ENCODE measurements at regions not wholly inside any gene's neighbourhood (a gene's known extent, or its start where the extent isn't known, plus 50 kb on each side); places are given as distances from the start of the nearest gene placed in this dataset.
A peak's percentile ranks its signal among the peaks of the same experiment; 100 is the strongest.
"Not testable (repeated sequence)": the region's sequence is repeated elsewhere in the genome, so short reads cannot be mapped to it uniquely, and the experiment has no call there.

- DNase-seq (ENCODE audit: low read depth in 1 of 2, low spot score in 1 of 2): no peak
- no peaks in the 10 kb centered on the region for H3K36me3 ChIP-seq
- H3K9me3 ChIP-seq (ENCODE audit: low read depth): no peaks in the 10 kb centered on the region
- H3K4me3 ChIP-seq: no peak overlapping the region
- H3K4me1 ChIP-seq (ENCODE audit: low read depth): no peaks in the 10 kb centered on the region
- H3K27ac ChIP-seq: no peak overlapping the region
- H3K27me3 ChIP-seq: no peaks in the 10 kb centered on the region
- TF ChIP-seq, protein P1, sequence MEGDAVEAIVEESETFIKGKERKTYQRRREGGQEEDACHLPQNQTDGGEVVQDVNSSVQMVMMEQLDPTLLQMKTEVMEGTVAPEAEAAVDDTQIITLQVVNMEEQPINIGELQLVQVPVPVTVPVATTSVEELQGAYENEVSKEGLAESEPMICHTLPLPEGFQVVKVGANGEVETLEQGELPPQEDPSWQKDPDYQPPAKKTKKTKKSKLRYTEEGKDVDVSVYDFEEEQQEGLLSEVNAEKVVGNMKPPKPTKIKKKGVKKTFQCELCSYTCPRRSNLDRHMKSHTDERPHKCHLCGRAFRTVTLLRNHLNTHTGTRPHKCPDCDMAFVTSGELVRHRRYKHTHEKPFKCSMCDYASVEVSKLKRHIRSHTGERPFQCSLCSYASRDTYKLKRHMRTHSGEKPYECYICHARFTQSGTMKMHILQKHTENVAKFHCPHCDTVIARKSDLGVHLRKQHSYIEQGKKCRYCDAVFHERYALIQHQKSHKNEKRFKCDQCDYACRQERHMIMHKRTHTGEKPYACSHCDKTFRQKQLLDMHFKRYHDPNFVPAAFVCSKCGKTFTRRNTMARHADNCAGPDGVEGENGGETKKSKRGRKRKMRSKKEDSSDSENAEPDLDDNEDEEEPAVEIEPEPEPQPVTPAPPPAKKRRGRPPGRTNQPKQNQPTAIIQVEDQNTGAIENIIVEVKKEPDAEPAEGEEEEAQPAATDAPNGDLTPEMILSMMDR (IDR thresholded peaks at IDR 0.05; ENCODE audit: low read depth, low read length): no peak
Observed at GRCh38 chr1:60876952-60877351, 205.4 kb upstream of the NFIA start.

DNA sequence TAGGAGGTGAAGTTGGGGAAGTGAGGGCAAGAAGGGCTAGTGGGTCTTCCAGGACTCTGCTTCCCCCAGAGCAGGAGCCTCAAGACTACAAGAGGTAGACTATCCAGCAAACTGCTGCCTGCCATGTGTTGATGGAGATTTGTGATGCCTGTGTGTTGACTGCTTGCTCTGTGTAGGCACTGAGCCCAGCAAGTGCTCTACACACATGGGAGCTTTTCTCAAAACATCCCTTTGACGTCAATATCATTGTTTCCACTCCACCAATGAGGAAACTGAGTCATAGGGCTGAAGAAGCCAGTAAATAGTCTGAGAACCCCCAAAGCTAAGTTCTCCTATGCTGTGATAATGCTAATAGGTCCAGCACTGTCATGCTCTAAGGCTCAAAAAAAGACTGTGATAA lies 207.2 kb upstream of the NFIA start:
- Histone ChIP-seq H3K4me1 (ENCODE audit: low read depth) (peaks cover 3% of the 10 kb centered on the region), H3K4me3 (no peak overlapping the region), H3K27ac (no peak overlapping the region), H3K9me3 (ENCODE audit: low read depth) (no peaks in the 10 kb centered on the region), H3K36me3 (no peaks in the 10 kb centered on the region), H3K27me3 (no peaks in the 10 kb centered on the region)
- TF ChIP-seq, protein P1 (IDR thresholded peaks at IDR 0.05; ENCODE audit: low read depth, low read length): no peak
- peak in 1 of 2 donors; percentile 34 for DNase-seq (ENCODE audit: low read depth in 1 of 2, low spot score in 1 of 2)

GRCh38 chr1:60874718-60875117 lies 207.6 kb upstream of the NFIA start:
- no peaks in the 10 kb centered on the region for H3K36me3 ChIP-seq
- peaks cover 8% of the 10 kb centered on the region for H3K4me1 ChIP-seq (ENCODE audit: low read depth)
- H3K9me3 ChIP-seq (ENCODE audit: low read depth): no peaks in the 10 kb centered on the region
- TF ChIP-seq, protein P1 (IDR thresholded peaks at IDR 0.05; ENCODE audit: low read depth, low read length): no peak
- no peak overlapping the region for H3K4me3 ChIP-seq
- H3K27me3 ChIP-seq: no peaks in the 10 kb centered on the region
- DNase-seq (ENCODE audit: low read depth in 1 of 2, low spot score in 1 of 2): peak in 1 of 2 donors; percentile 70
- no peak overlapping the region for H3K27ac ChIP-seq

DNA sequence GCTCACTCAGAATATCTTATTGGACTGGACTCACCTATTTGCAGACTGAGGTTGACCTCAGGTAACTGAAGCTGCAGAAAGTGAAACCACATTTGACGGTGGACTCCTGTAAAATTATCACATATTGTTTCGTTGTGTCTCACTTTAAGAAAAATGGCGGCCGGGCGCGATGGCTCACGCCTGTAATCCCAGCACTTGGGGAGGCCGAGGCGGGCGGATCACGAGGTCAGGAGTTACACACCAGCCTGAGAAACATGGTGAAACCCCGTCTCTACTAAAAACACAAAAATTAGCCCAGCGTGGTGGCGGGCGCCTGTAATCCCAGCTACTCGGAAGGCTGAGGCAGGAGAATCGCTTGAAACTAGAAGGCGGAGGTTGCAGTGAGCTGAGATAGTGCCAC lies 209.0 kb upstream of the NFIA start:
- DNase-seq (ENCODE audit: low read depth in 1 of 2, low spot score in 1 of 2); H3K27ac ChIP-seq; H3K9me3 ChIP-seq (ENCODE audit: low read depth); H3K27me3 ChIP-seq; H3K4me3 ChIP-seq; H3K36me3 ChIP-seq: not testable (repeated sequence)
- peaks cover 11% of the 10 kb centered on the region for H3K4me1 ChIP-seq (ENCODE audit: low read depth)

DNA sequence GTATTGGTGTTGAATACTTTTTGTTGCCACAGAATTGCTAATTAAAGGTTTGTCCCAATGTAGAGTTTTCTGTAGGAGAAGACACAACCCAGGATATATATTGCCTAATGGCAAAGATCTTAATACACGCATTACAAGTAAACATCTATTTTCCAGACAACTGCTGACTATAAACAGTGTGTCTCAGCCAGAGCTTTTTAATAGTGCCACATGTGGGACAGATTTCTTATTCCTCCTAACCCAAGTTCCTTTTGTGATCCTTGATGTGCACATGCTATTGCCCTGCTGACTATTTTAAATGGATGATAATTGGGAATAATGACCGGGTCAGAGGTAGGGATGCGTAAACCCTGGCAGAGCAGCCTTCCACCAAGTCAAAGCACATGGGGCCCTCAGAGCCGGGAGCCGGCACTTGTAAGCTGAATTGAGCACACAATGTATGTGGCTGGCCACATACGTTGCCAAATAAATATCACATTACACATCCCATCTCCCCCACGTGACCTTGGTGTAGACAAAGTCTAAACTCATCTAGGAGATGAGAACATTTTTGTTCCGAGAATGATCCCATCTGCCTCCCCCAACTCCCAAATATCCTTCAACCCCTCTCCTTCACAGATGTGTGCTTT lies 209.8 kb upstream of the NFIA start:
- H3K27ac ChIP-seq: no peak overlapping the region
- TF ChIP-seq, protein P1 (IDR thresholded peaks at IDR 0.05; ENCODE audit: low read depth, low read length): no peak
- H3K9me3 ChIP-seq (ENCODE audit: low read depth): no peaks in the 10 kb centered on the region
- H3K36me3 ChIP-seq: no peaks in the 10 kb centered on the region
- DNase-seq (ENCODE audit: low read depth in 1 of 2, low spot score in 1 of 2): peak in 1 of 2 donors; percentile 59
- no peak overlapping the region for H3K4me3 ChIP-seq
- H3K27me3 ChIP-seq: no peaks in the 10 kb centered on the region
- H3K4me1 ChIP-seq (ENCODE audit: low read depth): peaks cover 11% of the 10 kb centered on the region

GRCh38 chr1:60870269-60870865 lies 212.0 kb upstream of the NFIA start:
- no peaks in the 10 kb centered on the region for H3K36me3 ChIP-seq
- DNase-seq (ENCODE audit: low read depth in 1 of 2, low spot score in 1 of 2): no peak
- H3K4me1 ChIP-seq (ENCODE audit: low read depth): peaks cover 18% of the 10 kb centered on the region
- TF ChIP-seq, protein P1 (IDR thresholded peaks at IDR 0.05; ENCODE audit: low read depth, low read length): no peak
- no peak overlapping the region for H3K27ac ChIP-seq
- no peaks in the 10 kb centered on the region for H3K27me3 ChIP-seq
- H3K9me3 ChIP-seq (ENCODE audit: low read depth): no peaks in the 10 kb centered on the region
- H3K4me3 ChIP-seq: no peak overlapping the region
